ENCODE measurements at regions not wholly inside any gene's neighbourhood (a gene's known extent, or its start where the extent isn't known, plus 50 kb on each side); places are given as distances from the start of the nearest gene placed in this dataset.

GRCh38 chr3:965826-966225 lies 127.0 kb upstream of the CNTN6 start:
- 23% methylated on average over 3 of the region's 3 CpGs for WGBS (ENCODE audit: low lambda C conversion rate)
- DNase-seq, result no peak
- Histone ChIP-seq H3K4me2 (no peak overlapping the region), H3K36me3 (replicated peaks in 1 of 2; ENCODE audit: control insufficient read depth in 1 of 2, insufficient read depth in 2 of 2, low read length in 1 of 2) (no peaks in the 10 kb centered on the region), H3K9ac (no peak overlapping the region), H3K79me2 (ENCODE audit: insufficient read depth) (no peaks in the 10 kb centered on the region), H3K27me3 (ENCODE audit: insufficient read depth) (no peaks in the 10 kb centered on the region), H2AFZ (ENCODE audit: low read depth) (no peak overlapping the region), H4K20me1 (ENCODE audit: insufficient read depth) (no peaks in the 10 kb centered on the region), H3K4me3 (ENCODE audit: low read depth in 2 of 2, low read length in 1 of 2) (no peak overlapping the region), H3K9me3 (peaks cover 7% of the 10 kb centered on the region; the same call in 1 of the 2 replicates), H3K27ac (ENCODE audit: low read depth in 2 of 2, low read length in 1 of 2) (no peak overlapping the region), H3K4me1 (ENCODE audit: control insufficient read depth in 1 of 2, insufficient read depth in 2 of 2, low read depth in 1 of 2, low read length in 1 of 2) (no peaks in the 10 kb centered on the region), H3K9me2 (no peaks in the 10 kb centered on the region), H3F3A (replicated peaks; ENCODE audit: insufficient read depth) (no peaks in the 10 kb centered on the region)
- no peak for TF ChIP-seq YY1 (IDR thresholded peaks at IDR 0.05; ENCODE audit: low read depth)
- no peak for TF ChIP-seq CHD2 (IDR thresholded peaks at IDR 0.05; ENCODE audit: low read length, partially characterized antibody)
- no peak for TF ChIP-seq RCOR1 (IDR thresholded peaks at IDR 0.05; ENCODE audit: low read length)
- TF ChIP-seq GATA2 (CRISPR knock-in tag; IDR thresholded peaks at IDR 0.05), result no peak
- no peak for TF ChIP-seq TEAD4 (IDR thresholded peaks at IDR 0.05; ENCODE audit: borderline replicate concordance, insufficient read depth)
- TF ChIP-seq, protein P1, sequence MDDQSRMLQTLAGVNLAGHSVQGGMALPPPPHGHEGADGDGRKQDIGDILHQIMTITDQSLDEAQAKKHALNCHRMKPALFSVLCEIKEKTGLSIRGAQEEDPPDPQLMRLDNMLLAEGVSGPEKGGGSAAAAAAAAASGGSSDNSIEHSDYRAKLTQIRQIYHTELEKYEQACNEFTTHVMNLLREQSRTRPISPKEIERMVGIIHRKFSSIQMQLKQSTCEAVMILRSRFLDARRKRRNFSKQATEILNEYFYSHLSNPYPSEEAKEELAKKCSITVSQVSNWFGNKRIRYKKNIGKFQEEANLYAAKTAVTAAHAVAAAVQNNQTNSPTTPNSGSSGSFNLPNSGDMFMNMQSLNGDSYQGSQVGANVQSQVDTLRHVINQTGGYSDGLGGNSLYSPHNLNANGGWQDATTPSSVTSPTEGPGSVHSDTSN (IDR thresholded peaks at IDR 0.05), result no peak
- no peak for TF ChIP-seq SMC3 (IDR thresholded peaks at IDR 0.05; ENCODE audit: low read depth, low read length)
- TF ChIP-seq USF2 (IDR thresholded peaks at IDR 0.05; ENCODE audit: borderline replicate concordance, low read depth, low read length), result no peak
- TF ChIP-seq FOXJ3 (CRISPR knock-in tag; IDR thresholded peaks at IDR 0.05), result no peak
- no peak for TF ChIP-seq EZH2phosphoT487 (IDR thresholded peaks at IDR 0.05; ENCODE audit: borderline replicate concordance, low read depth)
- TF ChIP-seq MXI1 (IDR thresholded peaks at IDR 0.05; ENCODE audit: low read depth, low read length), result no peak
- TF ChIP-seq, protein P2, sequence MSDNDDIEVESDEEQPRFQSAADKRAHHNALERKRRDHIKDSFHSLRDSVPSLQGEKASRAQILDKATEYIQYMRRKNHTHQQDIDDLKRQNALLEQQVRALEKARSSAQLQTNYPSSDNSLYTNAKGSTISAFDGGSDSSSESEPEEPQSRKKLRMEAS (IDR thresholded peaks at IDR 0.05; ENCODE audit: low read depth), result no peak
- no peak for TF ChIP-seq FOXM1 (IDR thresholded peaks at IDR 0.05; ENCODE audit: low read depth)
- TF ChIP-seq SIN3A (IDR thresholded peaks at IDR 0.05; ENCODE audit: borderline replicate concordance, low read depth, low read length), result no peak
- TF ChIP-seq GABPA (IDR thresholded peaks at IDR 0.05; ENCODE audit: low read depth), result no peak
- TF ChIP-seq TAF1 (IDR thresholded peaks at IDR 0.05; ENCODE audit: borderline replicate concordance, low read depth, low read length), result no peak
- TF ChIP-seq EP300 (IDR thresholded peaks at IDR 0.05; ENCODE audit: borderline replicate concordance in 1 of 2, low read depth in 1 of 2, low read length in 1 of 2), result no peak
- ChIA-PET CTCF (interaction anchor here (0.5 kb wide), 1 partner anchor 191 kb away, joined by 3 read pairs; no protein-coding TSS in a partner anchor), POLR2A (no interaction called here)

DNA sequence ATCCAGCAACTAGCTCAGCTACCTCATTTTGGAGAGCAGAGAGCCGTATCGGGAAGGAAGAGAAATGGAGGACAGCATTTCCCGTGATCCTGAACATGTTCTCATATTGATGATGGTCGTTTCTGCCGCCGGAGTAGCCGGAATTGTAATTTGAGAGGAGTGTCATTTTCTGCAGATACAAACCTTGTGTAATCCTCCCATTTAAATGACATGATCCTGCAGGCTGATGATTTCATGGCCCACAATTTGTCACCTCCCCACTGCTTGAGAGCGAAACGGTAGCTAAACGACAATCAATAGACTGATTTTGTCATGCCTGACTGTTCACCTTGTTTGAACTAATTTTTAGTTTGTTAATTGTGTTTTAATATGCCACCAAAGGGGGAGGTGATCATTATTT lies 126.5 kb upstream of the CNTN6 start:
- Histone ChIP-seq H3K4me1 (ENCODE audit: control insufficient read depth in 1 of 2, insufficient read depth in 2 of 2, low read depth in 1 of 2, low read length in 1 of 2) (no peaks in the 10 kb centered on the region), H4K20me1 (ENCODE audit: insufficient read depth) (no peaks in the 10 kb centered on the region), H3K9ac (no peak overlapping the region), H3K4me3 (ENCODE audit: low read depth in 2 of 2, low read length in 1 of 2) (no peak overlapping the region), H2AFZ (ENCODE audit: low read depth) (no peak overlapping the region), H3K9me3 (peaks cover 7% of the 10 kb centered on the region; the same call in 1 of the 2 replicates), H3K4me2 (no peak overlapping the region), H3K27me3 (ENCODE audit: insufficient read depth) (no peaks in the 10 kb centered on the region), H3K27ac (ENCODE audit: low read depth in 2 of 2, low read length in 1 of 2) (no peak overlapping the region), H3K9me2 (no peaks in the 10 kb centered on the region), H3F3A (replicated peaks; ENCODE audit: insufficient read depth) (no peaks in the 10 kb centered on the region), H3K36me3 (replicated peaks in 1 of 2; ENCODE audit: control insufficient read depth in 1 of 2, insufficient read depth in 2 of 2, low read length in 1 of 2) (no peaks in the 10 kb centered on the region), H3K79me2 (ENCODE audit: insufficient read depth) (no peaks in the 10 kb centered on the region)
- POLR2A ChIA-PET, result no interaction called here
- CTCF ChIA-PET, result no interaction called here
- WGBS (ENCODE audit: low lambda C conversion rate), result 19% methylated on average over 10 of the region's 10 CpGs
- DNase-seq, result no peak
- TF ChIP-seq MEF2A (IDR thresholded peaks at IDR 0.05; ENCODE audit: borderline replicate concordance, low read depth), result no peak
- no peak for TF ChIP-seq SIN3A (IDR thresholded peaks at IDR 0.05; ENCODE audit: borderline replicate concordance, low read depth, low read length)
- TF ChIP-seq RCOR1 (IDR thresholded peaks at IDR 0.05; ENCODE audit: low read length), result no peak
- no peak for TF ChIP-seq POLR2AphosphoS5 (IDR thresholded peaks at IDR 0.05; ENCODE audit: low read depth, low read length)
- TF ChIP-seq FOXJ3 (CRISPR knock-in tag; IDR thresholded peaks at IDR 0.05), result no peak
- no peak for TF ChIP-seq TCF12 (IDR thresholded peaks at IDR 0.05)
- TF ChIP-seq, protein P2 (IDR thresholded peaks at IDR 0.05; ENCODE audit: low read depth), result no peak
- TF ChIP-seq YY1 (IDR thresholded peaks at IDR 0.05; ENCODE audit: low read depth), result no peak
- TF ChIP-seq, protein P3, sequence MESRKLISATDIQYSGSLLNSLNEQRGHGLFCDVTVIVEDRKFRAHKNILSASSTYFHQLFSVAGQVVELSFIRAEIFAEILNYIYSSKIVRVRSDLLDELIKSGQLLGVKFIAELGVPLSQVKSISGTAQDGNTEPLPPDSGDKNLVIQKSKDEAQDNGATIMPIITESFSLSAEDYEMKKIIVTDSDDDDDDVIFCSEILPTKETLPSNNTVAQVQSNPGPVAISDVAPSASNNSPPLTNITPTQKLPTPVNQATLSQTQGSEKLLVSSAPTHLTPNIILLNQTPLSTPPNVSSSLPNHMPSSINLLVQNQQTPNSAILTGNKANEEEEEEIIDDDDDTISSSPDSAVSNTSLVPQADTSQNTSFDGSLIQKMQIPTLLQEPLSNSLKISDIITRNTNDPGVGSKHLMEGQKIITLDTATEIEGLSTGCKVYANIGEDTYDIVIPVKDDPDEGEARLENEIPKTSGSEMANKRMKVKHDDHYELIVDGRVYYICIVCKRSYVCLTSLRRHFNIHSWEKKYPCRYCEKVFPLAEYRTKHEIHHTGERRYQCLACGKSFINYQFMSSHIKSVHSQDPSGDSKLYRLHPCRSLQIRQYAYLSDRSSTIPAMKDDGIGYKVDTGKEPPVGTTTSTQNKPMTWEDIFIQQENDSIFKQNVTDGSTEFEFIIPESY (IDR thresholded peaks at IDR 0.05; ENCODE audit: borderline replicate concordance, low read depth), result no peak
- no peak for TF ChIP-seq EZH2phosphoT487 (IDR thresholded peaks at IDR 0.05; ENCODE audit: borderline replicate concordance, low read depth)
- no peak for TF ChIP-seq CTCF (IDR thresholded peaks at IDR 0.05)
- TF ChIP-seq GATA2 (CRISPR knock-in tag; IDR thresholded peaks at IDR 0.05), result no peak
